WTC11 (cell line): ENCODE measurements at regions not wholly inside any gene's neighbourhood (a gene's known extent, or its start where the extent isn't known, plus 50 kb on each side); places are given as distances from the start of the nearest gene placed in this dataset.
A peak's percentile ranks its signal among the peaks of the same experiment; 100 is the strongest.

Source experiments
- ATAC-seq: fragments of 200-7000 bp; cut with Tn5 transposase; 2 replicates; pipeline ENCODE4 v1.10.0; 2021; ENCODE audit warnings: mild to moderate bottlenecking, moderate library complexity
- CTCF ChIA-PET: fragments of 300-600 bp; sonication (Branson Sonifier 250); formaldehyde crosslinking; loops from one replicate; lab custom pipeline; 2021; ENCODE audit warnings: antibody characterized with exemption; lab: Charles Lee
- POLR2A ChIA-PET: fragments of 350-600 bp; sonication (Branson Sonifier 250); formaldehyde crosslinking; loops from one replicate; lab custom pipeline; 2021; ENCODE audit warnings: antibody characterized with exemption; lab: Charles Lee
- DNase-seq: peaks from one replicate; pipeline ENCODE4 v3.0.0; 2021; ENCODE audit warnings: low spot score
- H3K27ac Mint-ChIP-seq: 2 replicates; pipeline ENCODE4 v1.8.0; 2021; ENCODE audit warnings: mixed read lengths
- H3K27me3 Mint-ChIP-seq: 2 replicates; pipeline ENCODE4 v1.8.0; 2021; ENCODE audit warnings: low read depth, mild to moderate bottlenecking, moderate library complexity, mixed read lengths
- H3K36me3 Mint-ChIP-seq: 2 replicates; pipeline ENCODE4 v1.8.0; 2021; ENCODE audit warnings: mixed read lengths
- H3K4me1 Mint-ChIP-seq: 2 replicates; pipeline ENCODE4 v1.8.0; 2022; ENCODE audit warnings: mixed read lengths
- H3K4me3 Mint-ChIP-seq: 2 replicates; pipeline ENCODE4 v1.8.0; 2021; ENCODE audit warnings: mild to moderate bottlenecking, moderate library complexity, mixed read lengths
- H3K9me3 Mint-ChIP-seq: 2 replicates; pipeline ENCODE4 v1.8.0; 2021; ENCODE audit warnings: mixed read lengths
- FOXP1 ChIP-seq: sonication (generic); formaldehyde crosslinking; IDR thresholded peaks from 2 replicates; pipeline ENCODE4 v1.8.0; 2022; ENCODE audit warnings: missing genetic modification reagents, mild to moderate bottlenecking, moderate library complexity, borderline replicate concordance
- GABPB1 ChIP-seq: sonication (generic); formaldehyde crosslinking; IDR thresholded peaks from 2 replicates; pipeline ENCODE4 v1.8.1; 2023; ENCODE audit warnings: mild to moderate bottlenecking, missing genetic modification reagents
- MYBL2 ChIP-seq: sonication (generic); formaldehyde crosslinking; IDR thresholded peaks from 2 replicates; pipeline ENCODE4 v1.8.1; 2023; ENCODE audit warnings: mild to moderate bottlenecking, moderate library complexity, missing genetic modification reagents
- NR1H2 ChIP-seq: sonication (generic); formaldehyde crosslinking; IDR thresholded peaks from 2 replicates; pipeline ENCODE4 v1.9.0; 2021; ENCODE audit warnings: mild to moderate bottlenecking, moderate library complexity, missing genetic modification reagents
- NR3C1 ChIP-seq: sonication (generic); formaldehyde crosslinking; conservative IDR thresholded peaks from 2 replicates; pipeline ENCODE4 v1.8.1; 2023; ENCODE audit warnings: low read depth, mild to moderate bottlenecking, missing genetic modification reagents
- RELA ChIP-seq: sonication (generic); formaldehyde crosslinking; IDR thresholded peaks from 2 replicates; pipeline ENCODE4 v1.8.1; 2022; ENCODE audit warnings: missing genetic modification reagents, mild to moderate bottlenecking, borderline replicate concordance
- SMAD3 ChIP-seq: sonication (generic); formaldehyde crosslinking; IDR thresholded peaks from 2 replicates; pipeline ENCODE4 v1.8.0; 2022; ENCODE audit warnings: missing genetic modification reagents, mild to moderate bottlenecking, borderline replicate concordance
- TP53 ChIP-seq: sonication (generic); formaldehyde crosslinking; IDR thresholded peaks from 2 replicates; pipeline ENCODE4 v1.8.1; 2023; ENCODE audit warnings: mild to moderate bottlenecking, missing genetic modification reagents
- ZNF416 ChIP-seq: fragments of 250-450 bp; sonication (Bioruptor Pico); IDR thresholded peaks from 2 replicates; pipeline ENCODE4 v1.9.0; 2021; ENCODE audit warnings: mild to moderate bottlenecking, inconsistent platforms
- TF ChIP-seq, protein P1 (sequence below): sonication (generic); formaldehyde crosslinking; IDR thresholded peaks from 2 replicates; pipeline ENCODE4 v1.8.1; 2022; ENCODE audit warnings: mild to moderate bottlenecking, moderate library complexity, missing genetic modification reagents
- TF ChIP-seq, protein P2 (sequence below): fragments of 200-600 bp; IDR thresholded peaks from 2 replicates; pipeline ENCODE4 v1.8.0; 2022; ENCODE audit warnings: antibody characterized with exemption
- TF ChIP-seq, protein P3 (sequence below): fragments of 250-450 bp; sonication (Bioruptor Pico); IDR thresholded peaks from 2 replicates; pipeline ENCODE4 v2.1.2; 2022; ENCODE audit warnings: mild to moderate bottlenecking, moderate library complexity
- TF ChIP-seq, protein P4 (sequence below): sonication (generic); formaldehyde crosslinking; IDR thresholded peaks from 2 replicates; pipeline ENCODE4 v1.8.0; 2022; ENCODE audit warnings: missing genetic modification reagents
- TF ChIP-seq, protein P5 (sequence below): sonication (generic); formaldehyde crosslinking; IDR thresholded peaks from 2 replicates; pipeline ENCODE4 v1.8.1; 2023; ENCODE audit warnings: mild to moderate bottlenecking, missing genetic modification reagents
- TF ChIP-seq, protein P6 (sequence below): sonication (generic); formaldehyde crosslinking; IDR thresholded peaks from 2 replicates; pipeline ENCODE4 v1.8.0; 2022; ENCODE audit warnings: mild to moderate bottlenecking, missing genetic modification reagents

DNA sequence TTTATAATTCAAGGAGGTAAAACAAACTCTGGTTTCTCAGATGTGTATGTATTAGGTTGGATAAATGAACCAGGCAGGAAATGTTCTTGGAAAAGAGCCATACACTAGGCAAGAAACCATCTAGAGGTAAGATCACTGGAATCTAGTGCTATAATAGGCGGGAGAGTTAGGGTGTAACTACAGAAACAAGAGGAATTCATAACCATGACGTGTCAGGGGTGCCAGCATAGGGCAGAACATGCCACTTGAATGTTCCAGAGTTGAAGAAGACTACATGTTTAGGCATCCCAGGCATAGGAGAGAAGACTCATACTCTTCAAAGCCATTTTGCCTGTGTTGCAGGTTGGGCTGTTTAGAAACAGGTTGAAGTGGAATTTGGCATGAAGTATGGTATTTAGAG is 198.7 kb downstream of the CCNG2 start (continued):
- TF ChIP-seq, protein P1, sequence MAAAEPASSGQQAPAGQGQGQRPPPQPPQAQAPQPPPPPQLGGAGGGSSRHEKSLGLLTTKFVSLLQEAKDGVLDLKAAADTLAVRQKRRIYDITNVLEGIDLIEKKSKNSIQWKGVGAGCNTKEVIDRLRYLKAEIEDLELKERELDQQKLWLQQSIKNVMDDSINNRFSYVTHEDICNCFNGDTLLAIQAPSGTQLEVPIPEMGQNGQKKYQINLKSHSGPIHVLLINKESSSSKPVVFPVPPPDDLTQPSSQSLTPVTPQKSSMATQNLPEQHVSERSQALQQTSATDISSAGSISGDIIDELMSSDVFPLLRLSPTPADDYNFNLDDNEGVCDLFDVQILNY (CRISPR knock-in tag), result no peak

DNA sequence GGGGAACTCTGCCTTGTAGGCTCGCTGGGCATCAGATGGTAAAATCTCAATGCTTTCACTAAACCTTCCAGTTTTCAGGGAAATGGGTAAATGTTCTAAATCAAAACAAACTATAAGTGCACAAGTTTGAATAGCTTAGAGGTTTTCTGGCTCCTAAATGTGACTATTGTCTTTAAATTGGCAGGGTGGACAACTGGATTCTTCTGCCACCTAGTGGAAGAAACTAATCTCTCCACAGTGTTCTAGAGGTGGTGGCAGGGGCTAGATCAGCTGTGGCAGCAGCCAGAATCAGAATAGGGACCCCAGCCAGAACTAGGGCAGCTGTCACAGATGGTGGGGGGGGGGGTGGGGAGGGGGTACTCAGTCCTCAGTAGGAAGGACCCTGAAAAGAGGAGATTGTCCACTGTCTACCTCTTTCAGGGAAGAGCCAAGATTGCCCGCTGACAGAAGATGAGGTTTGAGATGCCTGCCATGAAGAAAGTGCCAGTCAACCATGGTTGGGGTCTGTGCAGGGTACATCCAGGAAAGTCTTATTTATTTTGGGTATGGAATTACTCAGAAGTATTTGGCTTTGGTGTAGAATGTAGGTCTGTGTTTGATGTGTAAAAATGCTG is 201.4 kb downstream of the CCNG2 start:
- H3K4me1 Mint-ChIP-seq, result peaks cover 8% of the 10 kb centered on the region
- no peaks in the 10 kb centered on the region for H3K36me3 Mint-ChIP-seq
- ChIA-PET CTCF (interaction anchor here (0.6 to 2.4 kb wide), 33 partner anchors 8 to 340 kb away, joined by 3 to 17 read pairs (median 4); partner anchors contain the start of gene CXCL13), POLR2A (no interaction called here)
- H3K27me3 Mint-ChIP-seq, result peaks cover 12% of the 10 kb centered on the region
- H3K9me3 Mint-ChIP-seq, result no peaks in the 10 kb centered on the region
- peak; percentile 72 for ATAC-seq
- H3K27ac Mint-ChIP-seq, result no peak overlapping the region
- TF ChIP-seq NR3C1 (CRISPR knock-in tag), result no peak
- TF ChIP-seq, protein P2, sequence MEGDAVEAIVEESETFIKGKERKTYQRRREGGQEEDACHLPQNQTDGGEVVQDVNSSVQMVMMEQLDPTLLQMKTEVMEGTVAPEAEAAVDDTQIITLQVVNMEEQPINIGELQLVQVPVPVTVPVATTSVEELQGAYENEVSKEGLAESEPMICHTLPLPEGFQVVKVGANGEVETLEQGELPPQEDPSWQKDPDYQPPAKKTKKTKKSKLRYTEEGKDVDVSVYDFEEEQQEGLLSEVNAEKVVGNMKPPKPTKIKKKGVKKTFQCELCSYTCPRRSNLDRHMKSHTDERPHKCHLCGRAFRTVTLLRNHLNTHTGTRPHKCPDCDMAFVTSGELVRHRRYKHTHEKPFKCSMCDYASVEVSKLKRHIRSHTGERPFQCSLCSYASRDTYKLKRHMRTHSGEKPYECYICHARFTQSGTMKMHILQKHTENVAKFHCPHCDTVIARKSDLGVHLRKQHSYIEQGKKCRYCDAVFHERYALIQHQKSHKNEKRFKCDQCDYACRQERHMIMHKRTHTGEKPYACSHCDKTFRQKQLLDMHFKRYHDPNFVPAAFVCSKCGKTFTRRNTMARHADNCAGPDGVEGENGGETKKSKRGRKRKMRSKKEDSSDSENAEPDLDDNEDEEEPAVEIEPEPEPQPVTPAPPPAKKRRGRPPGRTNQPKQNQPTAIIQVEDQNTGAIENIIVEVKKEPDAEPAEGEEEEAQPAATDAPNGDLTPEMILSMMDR, result peak; percentile 44
- H3K4me3 Mint-ChIP-seq, result no peak overlapping the region
- peak; percentile 13 for DNase-seq

DNA sequence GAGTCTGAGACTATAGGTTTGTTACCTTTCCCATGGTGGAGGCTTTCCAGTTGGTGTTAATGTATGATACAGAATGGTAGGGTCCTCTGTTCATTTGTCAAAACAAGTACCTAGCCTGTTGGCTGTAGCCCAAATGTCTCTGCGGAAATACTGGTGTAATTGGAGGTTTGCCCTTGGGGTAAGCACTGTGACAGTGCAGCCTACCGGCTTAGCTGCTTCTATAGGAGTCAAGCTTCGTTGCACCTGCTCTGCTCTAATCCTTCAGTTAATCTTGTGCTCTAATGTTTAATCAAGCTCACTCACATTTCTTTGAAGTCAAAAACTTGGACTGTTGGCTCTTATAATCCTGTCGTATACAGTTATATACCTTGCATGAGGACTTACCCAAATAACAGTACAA is 203.4 kb downstream of the CCNG2 start:
- CTCF ChIA-PET, result interaction anchor here (2.6 to 2.8 kb wide), 2 partner anchors 11 to 59 kb away, joined by 9 to 11 read pairs; no protein-coding TSS in a partner anchor
- peaks cover 15% of the 10 kb centered on the region for H3K27me3 Mint-ChIP-seq

More for the DNA sequence above, 203.4 kb downstream of the CCNG2 start:
- H3K4me1 Mint-ChIP-seq, result peaks cover 8% of the 10 kb centered on the region
- ATAC-seq, result no peak
- no peak overlapping the region for H3K4me3 Mint-ChIP-seq
- POLR2A ChIA-PET, result no interaction called here
- no peak overlapping the region for H3K27ac Mint-ChIP-seq
- TF ChIP-seq, protein P3, sequence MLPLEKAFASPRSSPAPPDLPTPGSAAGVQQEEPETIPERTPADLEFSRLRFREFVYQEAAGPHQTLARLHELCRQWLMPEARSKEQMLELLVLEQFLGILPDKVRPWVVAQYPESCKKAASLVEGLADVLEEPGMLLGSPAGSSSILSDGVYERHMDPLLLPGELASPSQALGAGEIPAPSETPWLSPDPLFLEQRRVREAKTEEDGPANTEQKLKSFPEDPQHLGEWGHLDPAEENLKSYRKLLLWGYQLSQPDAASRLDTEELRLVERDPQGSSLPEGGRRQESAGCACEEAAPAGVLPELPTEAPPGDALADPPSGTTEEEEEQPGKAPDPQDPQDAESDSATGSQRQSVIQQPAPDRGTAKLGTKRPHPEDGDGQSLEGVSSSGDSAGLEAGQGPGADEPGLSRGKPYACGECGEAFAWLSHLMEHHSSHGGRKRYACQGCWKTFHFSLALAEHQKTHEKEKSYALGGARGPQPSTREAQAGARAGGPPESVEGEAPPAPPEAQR, result no peak
- TF ChIP-seq TP53 (CRISPR knock-in tag), result no peak
- no peak for TF ChIP-seq GABPB1
- TF ChIP-seq SMAD3 (CRISPR knock-in tag), result no peak
- no peak for TF ChIP-seq RELA (CRISPR knock-in tag)
- TF ChIP-seq NR1H2 (CRISPR knock-in tag), result no peak
- TF ChIP-seq MYBL2, result no peak
- TF ChIP-seq ZNF416 (CRISPR knock-in tag), result no peak
- no peak for TF ChIP-seq FOXP1 (CRISPR knock-in tag)
- TF ChIP-seq, protein P4, sequence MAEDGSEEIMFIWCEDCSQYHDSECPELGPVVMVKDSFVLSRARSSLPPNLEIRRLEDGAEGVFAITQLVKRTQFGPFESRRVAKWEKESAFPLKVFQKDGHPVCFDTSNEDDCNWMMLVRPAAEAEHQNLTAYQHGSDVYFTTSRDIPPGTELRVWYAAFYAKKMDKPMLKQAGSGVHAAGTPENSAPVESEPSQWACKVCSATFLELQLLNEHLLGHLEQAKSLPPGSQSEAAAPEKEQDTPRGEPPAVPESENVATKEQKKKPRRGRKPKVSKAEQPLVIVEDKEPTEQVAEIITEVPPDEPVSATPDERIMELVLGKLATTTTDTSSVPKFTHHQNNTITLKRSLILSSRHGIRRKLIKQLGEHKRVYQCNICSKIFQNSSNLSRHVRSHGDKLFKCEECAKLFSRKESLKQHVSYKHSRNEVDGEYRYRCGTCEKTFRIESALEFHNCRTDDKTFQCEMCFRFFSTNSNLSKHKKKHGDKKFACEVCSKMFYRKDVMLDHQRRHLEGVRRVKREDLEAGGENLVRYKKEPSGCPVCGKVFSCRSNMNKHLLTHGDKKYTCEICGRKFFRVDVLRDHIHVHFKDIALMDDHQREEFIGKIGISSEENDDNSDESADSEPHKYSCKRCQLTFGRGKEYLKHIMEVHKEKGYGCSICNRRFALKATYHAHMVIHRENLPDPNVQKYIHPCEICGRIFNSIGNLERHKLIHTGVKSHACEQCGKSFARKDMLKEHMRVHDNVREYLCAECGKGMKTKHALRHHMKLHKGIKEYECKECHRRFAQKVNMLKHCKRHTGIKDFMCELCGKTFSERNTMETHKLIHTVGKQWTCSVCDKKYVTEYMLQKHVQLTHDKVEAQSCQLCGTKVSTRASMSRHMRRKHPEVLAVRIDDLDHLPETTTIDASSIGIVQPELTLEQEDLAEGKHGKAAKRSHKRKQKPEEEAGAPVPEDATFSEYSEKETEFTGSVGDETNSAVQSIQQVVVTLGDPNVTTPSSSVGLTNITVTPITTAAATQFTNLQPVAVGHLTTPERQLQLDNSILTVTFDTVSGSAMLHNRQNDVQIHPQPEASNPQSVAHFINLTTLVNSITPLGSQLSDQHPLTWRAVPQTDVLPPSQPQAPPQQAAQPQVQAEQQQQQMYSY, result no peak
- TF ChIP-seq, protein P5, sequence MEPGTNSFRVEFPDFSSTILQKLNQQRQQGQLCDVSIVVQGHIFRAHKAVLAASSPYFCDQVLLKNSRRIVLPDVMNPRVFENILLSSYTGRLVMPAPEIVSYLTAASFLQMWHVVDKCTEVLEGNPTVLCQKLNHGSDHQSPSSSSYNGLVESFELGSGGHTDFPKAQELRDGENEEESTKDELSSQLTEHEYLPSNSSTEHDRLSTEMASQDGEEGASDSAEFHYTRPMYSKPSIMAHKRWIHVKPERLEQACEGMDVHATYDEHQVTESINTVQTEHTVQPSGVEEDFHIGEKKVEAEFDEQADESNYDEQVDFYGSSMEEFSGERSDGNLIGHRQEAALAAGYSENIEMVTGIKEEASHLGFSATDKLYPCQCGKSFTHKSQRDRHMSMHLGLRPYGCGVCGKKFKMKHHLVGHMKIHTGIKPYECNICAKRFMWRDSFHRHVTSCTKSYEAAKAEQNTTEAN (CRISPR knock-in tag), result no peak
- TF ChIP-seq, protein P6, sequence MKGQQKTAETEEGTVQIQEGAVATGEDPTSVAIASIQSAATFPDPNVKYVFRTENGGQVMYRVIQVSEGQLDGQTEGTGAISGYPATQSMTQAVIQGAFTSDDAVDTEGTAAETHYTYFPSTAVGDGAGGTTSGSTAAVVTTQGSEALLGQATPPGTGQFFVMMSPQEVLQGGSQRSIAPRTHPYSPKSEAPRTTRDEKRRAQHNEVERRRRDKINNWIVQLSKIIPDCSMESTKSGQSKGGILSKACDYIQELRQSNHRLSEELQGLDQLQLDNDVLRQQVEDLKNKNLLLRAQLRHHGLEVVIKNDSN (CRISPR knock-in tag), result no peak
- TF ChIP-seq, all 79 proteins: peak for 0
- H3K36me3 Mint-ChIP-seq, result no peaks in the 10 kb centered on the region
- no peak for DNase-seq
- H3K9me3 Mint-ChIP-seq, result no peaks in the 10 kb centered on the region
